ENCODE measurements at regions not wholly inside any gene's neighbourhood (a gene's known extent, or its start where the extent isn't known, plus 50 kb on each side); places are given as distances from the start of the nearest gene placed in this dataset.

DNA sequence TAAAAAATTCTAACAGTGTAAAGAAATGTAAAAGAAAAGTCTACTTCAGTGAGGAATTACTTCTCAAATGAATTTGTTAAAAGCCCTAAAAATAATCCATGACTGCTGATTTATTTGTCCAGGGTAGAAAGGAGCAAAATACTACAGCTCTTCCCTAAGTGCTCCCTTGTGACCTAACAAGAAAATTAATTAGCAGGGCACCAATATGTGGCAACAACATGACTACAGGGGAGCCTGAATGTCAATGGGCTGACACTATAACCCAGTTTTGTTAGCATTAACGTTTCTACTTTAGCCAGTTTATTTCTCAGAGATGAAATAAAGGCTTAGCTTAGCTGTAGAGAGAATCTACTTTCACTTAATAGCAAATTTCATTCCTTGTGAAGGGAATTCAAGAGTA, 918.9 kb upstream of the EPHA5 start:
- no peaks in the 10 kb centered on the region for H3F3A ChIP-seq (ENCODE audit: insufficient read depth, low read length)
- H3K79me2 ChIP-seq (ENCODE audit: low read length) = no peaks in the 10 kb centered on the region
- no peaks in the 10 kb centered on the region for H3K36me3 ChIP-seq (replicated peaks; ENCODE audit: insufficient read depth, low read length)
- H3K4me1 ChIP-seq (ENCODE audit: low read length) = 0 out of 2 replicates have a peak, but pooled peaks cover 3% of the 10 kb centered on the region
- no peak overlapping the region for H2AFZ ChIP-seq (ENCODE audit: low read length)
- H3K27me3 ChIP-seq (replicated peaks; ENCODE audit: insufficient read depth, low read length) = no peaks in the 10 kb centered on the region
- no peaks in the 10 kb centered on the region for H3K9me2 ChIP-seq (replicated peaks; ENCODE audit: insufficient read depth, low read length)
- no peak for DNase-seq
- H3K27ac ChIP-seq (ENCODE audit: low read length) = no peak overlapping the region
- no peak overlapping the region for H3K9ac ChIP-seq (ENCODE audit: low read length)
- no peak overlapping the region for H3K4me2 ChIP-seq (ENCODE audit: low read depth, low read length)
- no peaks in the 10 kb centered on the region for H4K20me1 ChIP-seq (ENCODE audit: insufficient read depth, low read length)
- TF ChIP-seq, protein P1, sequence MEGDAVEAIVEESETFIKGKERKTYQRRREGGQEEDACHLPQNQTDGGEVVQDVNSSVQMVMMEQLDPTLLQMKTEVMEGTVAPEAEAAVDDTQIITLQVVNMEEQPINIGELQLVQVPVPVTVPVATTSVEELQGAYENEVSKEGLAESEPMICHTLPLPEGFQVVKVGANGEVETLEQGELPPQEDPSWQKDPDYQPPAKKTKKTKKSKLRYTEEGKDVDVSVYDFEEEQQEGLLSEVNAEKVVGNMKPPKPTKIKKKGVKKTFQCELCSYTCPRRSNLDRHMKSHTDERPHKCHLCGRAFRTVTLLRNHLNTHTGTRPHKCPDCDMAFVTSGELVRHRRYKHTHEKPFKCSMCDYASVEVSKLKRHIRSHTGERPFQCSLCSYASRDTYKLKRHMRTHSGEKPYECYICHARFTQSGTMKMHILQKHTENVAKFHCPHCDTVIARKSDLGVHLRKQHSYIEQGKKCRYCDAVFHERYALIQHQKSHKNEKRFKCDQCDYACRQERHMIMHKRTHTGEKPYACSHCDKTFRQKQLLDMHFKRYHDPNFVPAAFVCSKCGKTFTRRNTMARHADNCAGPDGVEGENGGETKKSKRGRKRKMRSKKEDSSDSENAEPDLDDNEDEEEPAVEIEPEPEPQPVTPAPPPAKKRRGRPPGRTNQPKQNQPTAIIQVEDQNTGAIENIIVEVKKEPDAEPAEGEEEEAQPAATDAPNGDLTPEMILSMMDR (IDR thresholded peaks at IDR 0.05; ENCODE audit: low read length) = no peak
- TF ChIP-seq EZH2phosphoT487 (IDR thresholded peaks at IDR 0.05; ENCODE audit: low read length) = no peak
- TF ChIP-seq EZH2 (optimal IDR thresholded peaks at IDR 0.05; ENCODE audit: low read depth, low read length) = no peak
- no peaks in the 10 kb centered on the region for H3K9me3 ChIP-seq (replicated peaks; ENCODE audit: insufficient read depth, low read length)
- no peak overlapping the region for H3K4me3 ChIP-seq (ENCODE audit: low read length)

DNA sequence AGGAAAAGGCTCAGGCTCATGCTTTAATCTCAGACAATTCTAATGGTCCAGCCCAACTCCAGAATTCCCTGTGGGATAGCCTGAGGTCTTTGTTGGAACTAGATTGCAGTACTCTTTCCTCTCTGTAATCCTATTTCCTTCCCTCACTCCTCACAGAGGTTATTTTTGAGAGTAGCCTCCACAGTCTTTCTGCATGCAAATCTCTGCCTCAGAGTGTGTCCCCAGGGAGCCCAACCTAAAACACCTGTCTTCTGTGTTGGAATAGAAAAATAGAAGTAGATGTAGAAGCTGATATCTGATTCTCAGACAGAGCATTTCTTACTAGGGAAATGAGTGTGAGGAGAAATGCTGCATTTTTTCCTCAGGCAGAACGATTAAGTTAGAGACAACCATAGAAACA, 915.5 kb upstream of the EPHA5 start:
- Histone ChIP-seq H4K20me1 (ENCODE audit: insufficient read depth, low read length) (no peaks in the 10 kb centered on the region), H3K27me3 (replicated peaks; ENCODE audit: insufficient read depth, low read length) (no peaks in the 10 kb centered on the region), H3K4me2 (ENCODE audit: low read depth, low read length) (no peak overlapping the region)

DNA sequence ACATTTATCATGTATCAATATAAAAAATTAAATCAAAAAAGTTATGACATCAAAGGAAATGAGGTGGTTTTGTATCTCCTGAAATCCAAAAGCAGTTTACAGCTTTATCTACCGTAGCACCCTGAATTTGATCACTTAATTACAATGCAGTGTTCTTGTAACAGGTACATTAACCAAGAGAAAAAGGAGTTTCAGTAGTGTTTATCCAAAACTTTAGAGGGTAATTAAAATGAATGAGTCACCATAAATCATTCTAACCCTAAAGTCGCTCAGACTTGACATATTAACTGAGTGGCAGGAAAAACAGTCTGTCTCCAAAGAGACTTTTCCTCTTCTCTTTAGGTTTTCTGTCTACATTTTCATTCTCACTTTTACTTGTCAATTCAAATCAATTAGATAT, 907.6 kb upstream of the EPHA5 start:
- Histone ChIP-seq H3K4me3 (ENCODE audit: low read length) (no peak overlapping the region), H3K4me1 (ENCODE audit: low read length) (no peaks in the 10 kb centered on the region), H2AFZ (ENCODE audit: low read length) (no peak overlapping the region), H3K36me3 (replicated peaks; ENCODE audit: insufficient read depth, low read length) (no peaks in the 10 kb centered on the region), H3K9me2 (replicated peaks; ENCODE audit: insufficient read depth, low read length) (no peaks in the 10 kb centered on the region), H3K27me3 (replicated peaks; ENCODE audit: insufficient read depth, low read length) (no peaks in the 10 kb centered on the region), H3K79me2 (ENCODE audit: low read length) (no peaks in the 10 kb centered on the region), H4K20me1 (ENCODE audit: insufficient read depth, low read length) (no peaks in the 10 kb centered on the region), H3K9ac (ENCODE audit: low read length) (no peak overlapping the region), H3F3A (ENCODE audit: insufficient read depth, low read length) (no peaks in the 10 kb centered on the region), H3K9me3 (replicated peaks; ENCODE audit: insufficient read depth, low read length) (no peaks in the 10 kb centered on the region), H3K27ac (ENCODE audit: low read length) (no peak overlapping the region), H3K4me2 (ENCODE audit: low read depth, low read length) (no peak overlapping the region)
- DNase-seq = no peak
- no peak for TF ChIP-seq EZH2phosphoT487 (IDR thresholded peaks at IDR 0.05; ENCODE audit: low read length)

More for the DNA sequence above, 915.5 kb upstream of the EPHA5 start:
- Histone ChIP-seq H3K9me3 (replicated peaks; ENCODE audit: insufficient read depth, low read length) (no peaks in the 10 kb centered on the region), H3K4me3 (ENCODE audit: low read length) (no peak overlapping the region), H3F3A (ENCODE audit: insufficient read depth, low read length) (no peaks in the 10 kb centered on the region), H3K9ac (ENCODE audit: low read length) (no peak overlapping the region), H2AFZ (ENCODE audit: low read length) (no peak overlapping the region), H3K36me3 (replicated peaks; ENCODE audit: insufficient read depth, low read length) (no peaks in the 10 kb centered on the region), H3K9me2 (replicated peaks; ENCODE audit: insufficient read depth, low read length) (no peaks in the 10 kb centered on the region), H3K4me1 (ENCODE audit: low read length) (no peaks in the 10 kb centered on the region), H3K27ac (ENCODE audit: low read length) (no peak overlapping the region), H3K79me2 (ENCODE audit: low read length) (no peaks in the 10 kb centered on the region)
- TF ChIP-seq EZH2phosphoT487 (IDR thresholded peaks at IDR 0.05; ENCODE audit: low read length) (no peak), EZH2 (optimal IDR thresholded peaks at IDR 0.05; ENCODE audit: low read depth, low read length) (no peak)
- TF ChIP-seq, protein P1 (IDR thresholded peaks at IDR 0.05; ENCODE audit: low read length) = no peak
- DNase-seq = no peak

DNA sequence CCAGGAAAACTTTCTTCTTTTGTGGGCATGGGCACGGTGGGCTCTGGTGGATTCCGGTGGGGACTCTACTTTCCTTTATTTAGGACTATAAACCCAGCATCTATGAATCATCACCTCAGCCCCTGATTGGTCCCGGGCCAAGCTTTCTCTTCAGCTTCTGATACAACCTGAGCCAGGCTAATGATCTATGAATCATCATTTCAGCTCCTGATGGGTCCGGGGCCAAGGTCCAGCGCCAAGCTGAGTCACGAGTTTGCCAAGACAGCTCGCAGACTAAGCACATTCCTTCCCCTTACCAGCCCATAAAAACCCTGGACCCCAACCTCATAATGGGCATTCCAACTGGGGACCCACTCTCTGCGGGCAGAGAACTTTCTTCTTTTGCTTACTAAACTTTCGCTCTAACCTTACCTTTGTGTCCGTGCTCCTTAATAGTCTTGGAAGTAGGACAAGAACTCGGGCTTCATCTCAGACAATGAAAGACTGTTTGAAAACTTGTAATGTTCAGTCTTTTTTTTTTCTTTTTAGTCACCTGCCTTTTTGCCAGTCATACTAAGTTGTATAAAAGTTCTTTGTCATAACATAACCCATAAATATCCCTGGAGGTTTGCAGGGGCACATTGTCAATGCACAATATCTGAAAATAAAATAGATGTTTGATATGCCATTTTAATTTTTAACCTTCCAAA, 904.9 kb upstream of the EPHA5 start:
- H3K9me3 ChIP-seq (replicated peaks; ENCODE audit: insufficient read depth, low read length) = no peaks in the 10 kb centered on the region
- no peaks in the 10 kb centered on the region for H3K79me2 ChIP-seq (ENCODE audit: low read length)
- DNase-seq = no peak
- no peaks in the 10 kb centered on the region for H3F3A ChIP-seq (ENCODE audit: insufficient read depth, low read length)
- H2AFZ ChIP-seq (ENCODE audit: low read length) = no peak overlapping the region
- H3K36me3 ChIP-seq (replicated peaks; ENCODE audit: insufficient read depth, low read length) = no peaks in the 10 kb centered on the region
- H3K9ac ChIP-seq (ENCODE audit: low read length) = no peak overlapping the region
- no peak for TF ChIP-seq EZH2phosphoT487 (IDR thresholded peaks at IDR 0.05; ENCODE audit: low read length)
- TF ChIP-seq, protein P1 (IDR thresholded peaks at IDR 0.05; ENCODE audit: low read length) = no peak
- no peak for TF ChIP-seq EZH2 (optimal IDR thresholded peaks at IDR 0.05; ENCODE audit: low read depth, low read length)
- H3K27me3 ChIP-seq (replicated peaks; ENCODE audit: insufficient read depth, low read length) = no peaks in the 10 kb centered on the region
- no peak overlapping the region for H3K27ac ChIP-seq (ENCODE audit: low read length)
- no peaks in the 10 kb centered on the region for H3K9me2 ChIP-seq (replicated peaks; ENCODE audit: insufficient read depth, low read length)
- no peak overlapping the region for H3K4me2 ChIP-seq (ENCODE audit: low read depth, low read length)
- no peak overlapping the region for H3K4me3 ChIP-seq (ENCODE audit: low read length)
- H4K20me1 ChIP-seq (ENCODE audit: insufficient read depth, low read length) = no peaks in the 10 kb centered on the region
- no peaks in the 10 kb centered on the region for H3K4me1 ChIP-seq (ENCODE audit: low read length)

Data from MM.1S (cell line).